ENCODE measurements at regions not wholly inside any gene's neighbourhood (a gene's known extent, or its start where the extent isn't known, plus 50 kb on each side); places are given as distances from the start of the nearest gene placed in this dataset.
"Not testable (repeated sequence)": the region's sequence is repeated elsewhere in the genome, so short reads cannot be mapped to it uniquely, and the experiment has no call there.

- no peak for DNase-seq (ENCODE audit: low read depth)
Measured at GRCh38 chr10:10712155-10712704, 305.4 kb upstream of the CELF2 start.

- no peak for DNase-seq (ENCODE audit: low read depth)
Measured at GRCh38 chr10:10714327-10714726, 303.3 kb upstream of the CELF2 start.

- no peak for DNase-seq (ENCODE audit: low read depth)
Measured at GRCh38 chr10:10716972-10717371, 300.7 kb upstream of the CELF2 start.

GRCh38 chr10:10722422-10722821 lies 295.2 kb upstream of the CELF2 start:
- no peak for DNase-seq (ENCODE audit: low read depth)

GRCh38 chr10:10725196-10725595 lies 292.5 kb upstream of the CELF2 start:
- DNase-seq (ENCODE audit: low read depth): no peak

- DNase-seq (ENCODE audit: low read depth): no peak
Measured at GRCh38 chr10:10726101-10726500, 291.6 kb upstream of the CELF2 start.

GRCh38 chr10:10727411-10727810 lies 290.3 kb upstream of the CELF2 start:
- not testable (repeated sequence) for DNase-seq (ENCODE audit: low read depth)

GRCh38 chr10:10727812-10728211 lies 289.9 kb upstream of the CELF2 start:
- DNase-seq (ENCODE audit: low read depth): no peak

- DNase-seq (ENCODE audit: low read depth): no peak
Measured at GRCh38 chr10:10730471-10731043, 287.1 kb upstream of the CELF2 start.

GRCh38 chr10:10731366-10731765 lies 286.3 kb upstream of the CELF2 start:
- DNase-seq (ENCODE audit: low read depth): no peak

- DNase-seq (ENCODE audit: low read depth): no peak
Measured at GRCh38 chr10:10734356-10735064, 283.2 kb upstream of the CELF2 start.

- no peak for DNase-seq (ENCODE audit: low read depth)
Measured at GRCh38 chr10:10745291-10745690, 272.4 kb upstream of the CELF2 start.

- no peak for DNase-seq (ENCODE audit: low read depth)
Measured at GRCh38 chr10:10755490-10755889, 262.2 kb upstream of the CELF2 start.

- peak; percentile 9 for DNase-seq (ENCODE audit: low read depth)
Measured at GRCh38 chr10:10758306-10758705, 259.4 kb upstream of the CELF2 start.

- not testable (repeated sequence) for DNase-seq (ENCODE audit: low read depth)
Measured at GRCh38 chr10:10759806-10760205, 257.9 kb upstream of the CELF2 start.

- DNase-seq (ENCODE audit: low read depth): no peak
Measured at GRCh38 chr10:10765017-10765416, 252.7 kb upstream of the CELF2 start.

GRCh38 chr10:10772411-10772810 lies 245.3 kb upstream of the CELF2 start:
- DNase-seq (ENCODE audit: low read depth): no peak

- DNase-seq (ENCODE audit: low read depth): no peak
Measured at GRCh38 chr10:10772874-10773508, 244.7 kb upstream of the CELF2 start.

GRCh38 chr10:10774416-10774815 lies 243.3 kb upstream of the CELF2 start:
- DNase-seq (ENCODE audit: low read depth): no peak

GRCh38 chr10:10776363-10776762 lies 241.3 kb upstream of the CELF2 start:
- DNase-seq (ENCODE audit: low read depth): no peak

GRCh38 chr10:10777279-10777678 lies 240.4 kb upstream of the CELF2 start:
- DNase-seq (ENCODE audit: low read depth): no peak

GRCh38 chr10:10777723-10778122 lies 239.9 kb upstream of the CELF2 start:
- no peak for DNase-seq (ENCODE audit: low read depth)

- DNase-seq (ENCODE audit: low read depth): peak; percentile 48
Measured at GRCh38 chr10:10778959-10779358, 238.7 kb upstream of the CELF2 start.
